Activated CD4-positive, alpha-beta T cell treated with anti-CD3 and anti-CD28 coated beads for 36 hours (primary cell): ENCODE measurements at regions not wholly inside any gene's neighbourhood (a gene's known extent, or its start where the extent isn't known, plus 50 kb on each side); places are given as distances from the start of the nearest gene placed in this dataset.
A peak's percentile ranks its signal among the peaks of the same experiment; 100 is the strongest.

Source experiments
- ATAC-seq: fragments of 200-7000 bp; cut with Tn5 transposase; one replicate; pipeline ENCODE4 v1.10.0; 2021; ENCODE audit warnings: mild to moderate bottlenecking, moderate library complexity
- CTCF ChIA-PET: fragments of 350-600 bp; sonication (Branson Sonifier 250); formaldehyde crosslinking; loops from one replicate; lab custom pipeline; 2021; ENCODE audit warnings: antibody characterized with exemption; lab: Charles Lee
- POLR2A ChIA-PET: fragments of 350-600 bp; sonication (Branson Sonifier 250); formaldehyde crosslinking; loops from one replicate; lab custom pipeline; 2021; ENCODE audit warnings: antibody characterized with exemption, inconsistent platforms; lab: Charles Lee
- DNase-seq: peaks from one replicate; pipeline ENCODE4 v3.0.0-alpha.2; 2020
- H3K27ac Mint-ChIP-seq: one replicate; pipeline ENCODE4 v1.8.0; 2021; ENCODE audit warnings: mixed read lengths
- H3K27me3 Mint-ChIP-seq: one replicate; pipeline ENCODE4 v1.8.0; 2021; ENCODE audit warnings: mixed read lengths
- H3K36me3 Mint-ChIP-seq: one replicate; pipeline ENCODE4 v1.8.0; 2021; ENCODE audit warnings: low read depth, mixed read lengths
- H3K4me1 Mint-ChIP-seq: one replicate; pipeline ENCODE4 v1.8.0; 2021; ENCODE audit warnings: mixed read lengths
- H3K4me3 Mint-ChIP-seq: one replicate; pipeline ENCODE4 v1.8.0; 2021; ENCODE audit warnings: mild to moderate bottlenecking, moderate library complexity, mixed read lengths
- H3K9me3 Mint-ChIP-seq: one replicate; pipeline ENCODE4 v1.8.0; 2021; ENCODE audit warnings: low read depth, mixed read lengths
- intact Hi-C, 2 experiments: fragments of 100-400 bp; cut with DNase I in 1 of 2; cut with micrococcal nuclease in 1 of 2; formaldehyde crosslinking; loops; one replicate each; pipeline versions ENCODE4 v1.14.2 to v1.15.1; 2022 to 2024; cut with DNase I, micrococcal nuclease

DNA sequence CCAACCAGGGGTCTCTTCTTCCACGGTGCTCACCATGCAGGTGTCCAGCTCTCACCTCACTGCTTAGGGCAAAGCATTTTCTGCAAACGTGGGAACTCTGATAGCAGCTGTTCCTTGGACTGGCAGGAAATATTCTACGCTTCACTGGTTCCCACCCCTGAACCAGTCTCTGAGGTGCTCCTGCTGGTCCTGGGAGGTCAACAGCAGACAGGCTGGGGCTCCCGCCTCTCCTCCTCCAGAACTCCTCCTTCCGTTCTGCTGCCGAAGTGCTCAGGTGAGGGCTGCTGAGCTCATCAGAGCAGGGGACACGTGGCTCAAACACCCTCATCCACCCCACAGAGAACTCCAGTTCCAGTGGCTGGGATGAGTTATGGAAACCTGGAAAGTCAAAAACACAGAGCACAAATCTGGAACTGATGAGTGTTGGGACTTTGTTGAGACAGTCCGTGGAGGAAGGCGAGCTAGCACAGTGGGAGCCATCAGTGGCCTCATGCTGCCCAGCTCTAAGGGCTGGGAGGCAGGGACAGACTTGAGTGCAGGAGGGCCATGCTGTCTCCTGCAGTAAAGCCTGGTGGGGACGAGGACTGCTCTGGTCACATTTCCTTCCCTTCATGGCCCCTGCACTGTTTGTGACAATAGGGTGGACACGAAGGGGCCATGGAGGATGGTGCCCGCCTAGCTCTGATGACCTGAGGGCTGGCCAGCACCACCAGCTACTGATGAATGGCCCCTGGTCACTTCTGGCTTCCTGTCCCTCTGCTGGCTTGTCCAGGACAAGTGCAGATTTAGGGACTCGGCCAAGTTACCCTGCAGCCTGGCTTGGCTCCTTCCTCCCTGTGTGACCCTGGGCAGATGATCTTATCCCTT lies 137.8 kb downstream of the KLF13 start:
- Mint-ChIP-seq H3K27ac (no peak overlapping the region), H3K4me1 (peaks cover 20% of the 10 kb centered on the region), H3K9me3 (no peaks in the 10 kb centered on the region), H3K36me3 (no peaks in the 10 kb centered on the region), H3K27me3 (no peaks in the 10 kb centered on the region), H3K4me3 (no peak overlapping the region)
- DNase-seq (no peak), ATAC-seq (no peak)
- intact Hi-C loops: no loop called here
- CTCF ChIA-PET: interaction anchor here (0.6 kb wide), 1 partner anchor 27 kb away, joined by 3 read pairs; no protein-coding TSS in a partner anchor
- POLR2A ChIA-PET: no interaction called here

GRCh38 chr15:31465083-31465955 lies 138.7 kb downstream of the KLF13 start:
- no peak for DNase-seq
- H3K4me1 Mint-ChIP-seq: peaks cover 15% of the 10 kb centered on the region
- no peaks in the 10 kb centered on the region for H3K27me3 Mint-ChIP-seq

DNA sequence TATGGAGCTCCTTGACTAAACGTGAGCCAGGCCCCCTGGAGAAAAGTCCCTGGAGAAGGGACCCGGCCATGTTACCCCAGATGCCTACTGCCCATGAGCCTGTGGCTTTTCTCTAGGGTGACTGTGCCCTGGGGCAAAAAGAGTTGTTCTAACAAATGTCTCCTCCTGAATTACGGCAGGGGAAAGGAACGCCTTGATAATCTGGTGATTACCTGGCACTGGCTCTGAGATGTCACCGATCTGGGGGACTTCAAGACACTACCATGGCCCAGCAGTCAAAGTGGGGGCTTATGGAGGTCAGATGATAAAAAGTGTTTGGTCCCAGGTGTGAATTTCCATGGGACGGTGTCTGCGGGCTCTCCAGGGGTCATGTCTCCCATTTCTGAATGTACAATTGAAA lies 140.7 kb downstream of the KLF13 start:
- CTCF ChIA-PET: interaction anchor here (1.5 kb wide), 1 partner anchor 12 kb away, joined by 4 read pairs; no protein-coding TSS in a partner anchor
- Mint-ChIP-seq H3K9me3 (no peaks in the 10 kb centered on the region), H3K4me1 (peaks cover 9% of the 10 kb centered on the region), H3K36me3 (no peaks in the 10 kb centered on the region), H3K4me3 (no peak overlapping the region), H3K27ac (no peak overlapping the region), H3K27me3 (no peaks in the 10 kb centered on the region)
- DNase-seq: no peak
- intact Hi-C loops: no loop called here
- ATAC-seq: no peak
- POLR2A ChIA-PET: no interaction called here

More at GRCh38 chr15:31465083-31465955, 138.7 kb downstream of the KLF13 start:
- no peak overlapping the region for H3K4me3 Mint-ChIP-seq
- H3K27ac Mint-ChIP-seq: no peak overlapping the region
- no peaks in the 10 kb centered on the region for H3K36me3 Mint-ChIP-seq
- no peaks in the 10 kb centered on the region for H3K9me3 Mint-ChIP-seq
- CTCF ChIA-PET: interaction anchor here (1.0 kb wide), 1 partner anchor 26 kb away, joined by 3 read pairs; no protein-coding TSS in a partner anchor
- ATAC-seq: no peak
- POLR2A ChIA-PET: no interaction called here
- intact Hi-C loops: no loop called here

DNA sequence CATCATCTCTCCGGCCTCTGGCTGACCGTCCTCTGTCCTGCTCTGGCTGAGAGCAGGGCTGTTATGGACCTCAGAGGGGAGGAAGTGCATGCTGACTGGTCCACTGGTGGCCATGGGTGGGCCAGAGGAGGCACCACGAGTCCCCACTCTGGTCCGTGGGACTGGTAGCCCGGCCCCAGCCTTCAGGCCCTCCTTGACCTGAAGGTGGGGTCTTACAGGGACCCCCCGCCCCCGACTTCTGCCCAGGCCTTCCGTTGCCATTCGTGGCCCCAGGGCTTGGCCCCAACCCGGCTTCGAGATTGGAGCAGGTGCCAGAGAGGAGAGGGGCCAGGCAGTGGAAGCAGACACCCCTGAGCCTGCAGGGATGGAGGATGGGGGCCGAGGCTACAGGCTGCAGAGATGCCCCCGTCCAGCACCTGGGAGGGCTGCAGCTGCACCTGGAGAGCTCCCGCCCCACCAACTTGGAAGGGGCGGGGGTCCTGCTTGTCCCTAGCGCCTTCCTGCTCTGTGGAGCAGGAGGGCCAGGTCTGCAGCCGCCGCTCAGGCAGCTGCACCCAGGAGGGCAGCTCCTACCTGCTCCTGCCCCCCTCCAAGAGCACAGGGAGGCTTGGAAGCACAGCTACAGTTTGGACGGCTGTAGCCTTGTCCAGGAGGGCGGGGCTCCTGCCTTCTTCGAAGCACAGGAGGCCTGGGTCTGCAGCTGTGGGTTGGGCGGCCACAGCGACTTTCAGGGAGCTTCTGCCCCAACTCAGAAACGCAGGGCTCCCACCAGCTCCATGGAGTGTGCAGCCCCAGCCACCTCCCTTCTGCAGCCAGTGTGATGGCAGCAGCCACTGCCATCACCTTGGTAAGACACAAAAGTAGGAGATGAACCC lies 142.5 kb downstream of the KLF13 start:
- DNase-seq: no peak
- no peak for ATAC-seq
- Mint-ChIP-seq H3K4me3 (no peak overlapping the region), H3K4me1 (peaks cover 27% of the 10 kb centered on the region), H3K36me3 (peaks cover 3% of the 10 kb centered on the region), H3K27ac (no peak overlapping the region), H3K27me3 (no peaks in the 10 kb centered on the region), H3K9me3 (no peaks in the 10 kb centered on the region)
- intact Hi-C loops: no loop called here
- ChIA-PET CTCF (interaction anchor here (0.6 kb wide), 2 partner anchors 14 to 370 kb away, joined by 3 read pairs; no protein-coding TSS in a partner anchor), POLR2A (interaction anchor here (0.6 kb wide), 1 partner anchor 271 kb away, joined by 3 read pairs; no protein-coding TSS in a partner anchor)

- intact Hi-C loops: no loop called here
- POLR2A ChIA-PET: interaction anchor here (0.6 kb wide), 1 partner anchor 272 kb away, joined by 3 read pairs; no protein-coding TSS in a partner anchor
- no peak overlapping the region for H3K4me3 Mint-ChIP-seq
Observed at GRCh38 chr15:31469786-31470525, 143.3 kb downstream of the KLF13 start.

GRCh38 chr15:31470756-31471155 lies 144.1 kb downstream of the KLF13 start:
- intact Hi-C loops: no loop called here
- Mint-ChIP-seq H3K4me3 (no peak overlapping the region), H3K4me1 (peaks cover 39% of the 10 kb centered on the region), H3K36me3 (peaks cover 10% of the 10 kb centered on the region), H3K27ac (no peak overlapping the region), H3K9me3 (peaks cover 6% of the 10 kb centered on the region), H3K27me3 (no peaks in the 10 kb centered on the region)
- no peak for DNase-seq
- POLR2A ChIA-PET: no interaction called here
- no peak for ATAC-seq
- CTCF ChIA-PET: no interaction called here

More at GRCh38 chr15:31469786-31470525, 143.3 kb downstream of the KLF13 start:
- ATAC-seq (no peak), DNase-seq (no peak)
- H3K36me3 Mint-ChIP-seq: peaks cover 8% of the 10 kb centered on the region
- peaks cover 4% of the 10 kb centered on the region for H3K9me3 Mint-ChIP-seq
- peak overlapping the region; percentile 42 for H3K27ac Mint-ChIP-seq
- no peaks in the 10 kb centered on the region for H3K27me3 Mint-ChIP-seq
- H3K4me1 Mint-ChIP-seq: peaks cover 33% of the 10 kb centered on the region
- CTCF ChIA-PET: interaction anchor here (0.6 to 0.7 kb wide), 3 partner anchors 13 to 338 kb away, joined by 3 read pairs; no protein-coding TSS in a partner anchor

DNA sequence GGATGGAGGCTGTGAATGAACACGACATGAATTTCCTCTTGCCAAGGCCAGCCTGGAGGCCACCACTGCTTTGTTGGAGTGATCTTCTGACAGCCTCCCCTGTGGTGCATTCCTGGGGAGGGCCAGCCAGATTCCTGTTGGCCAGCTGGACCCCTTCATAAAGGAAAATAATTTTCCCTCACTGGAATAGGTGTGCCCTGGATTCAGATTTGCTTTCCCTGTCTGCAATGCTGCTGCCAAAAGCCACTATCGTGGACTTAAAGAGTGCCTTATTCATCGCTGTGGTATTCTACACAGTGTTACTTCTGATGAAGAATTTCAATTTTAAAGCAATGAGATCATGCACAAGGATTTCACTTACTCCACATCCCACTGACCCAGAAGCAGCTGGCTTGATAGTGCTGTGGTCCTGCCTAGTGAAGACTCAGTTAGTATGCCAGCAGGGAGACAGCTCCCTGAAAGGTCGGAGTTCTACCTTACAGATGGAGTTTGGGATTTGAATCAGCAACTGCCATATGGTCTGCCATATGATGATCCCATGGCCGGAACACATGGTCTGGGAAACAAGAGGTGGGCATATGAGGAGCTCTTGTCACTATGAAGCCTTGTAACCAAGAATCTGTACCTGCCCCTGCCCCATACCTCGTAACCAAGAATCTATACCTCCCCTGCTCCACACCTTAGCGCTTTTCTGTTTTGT lies 145.2 kb downstream of the KLF13 start:
- ChIA-PET CTCF (interaction anchor here (1.0 to 4.7 kb wide), 5 partner anchors 18 to 145 kb away, joined by 3 to 49 read pairs (median 4); partner anchors contain the start of gene KLF13), POLR2A (interaction anchor here (1.2 to 1.7 kb wide), 3 partner anchors 13 to 37 kb away, joined by 4 to 11 read pairs (median 6); no protein-coding TSS in a partner anchor)
- peaks cover 41% of the 10 kb centered on the region for H3K4me1 Mint-ChIP-seq
- DNase-seq (no peak), ATAC-seq (no peak)
- H3K27ac Mint-ChIP-seq: no peak overlapping the region
- H3K36me3 Mint-ChIP-seq: peaks cover 10% of the 10 kb centered on the region
- peaks cover 6% of the 10 kb centered on the region for H3K9me3 Mint-ChIP-seq
- no peaks in the 10 kb centered on the region for H3K27me3 Mint-ChIP-seq
- H3K4me3 Mint-ChIP-seq: no peak overlapping the region
- intact Hi-C loops: loop anchor here in 1 of 2 experiments (1.0 kb wide), 1 partner anchor 13 kb away; no protein-coding TSS in a partner anchor

GRCh38 chr15:31472636-31473384 lies 146.2 kb downstream of the KLF13 start:
- Mint-ChIP-seq H3K4me3 (peak overlapping the region; percentile 70), H3K9me3 (peaks cover 6% of the 10 kb centered on the region), H3K27me3 (no peaks in the 10 kb centered on the region), H3K4me1 (peaks cover 41% of the 10 kb centered on the region), H3K36me3 (peaks cover 14% of the 10 kb centered on the region), H3K27ac (peak overlapping the region; percentile 95)
- ChIA-PET POLR2A (interaction anchor here (1.2 to 1.7 kb wide), 3 partner anchors 14 to 38 kb away, joined by 4 to 11 read pairs (median 6); no protein-coding TSS in a partner anchor), CTCF (interaction anchor here (0.6 to 4.7 kb wide), 14 partner anchors 9 to 266 kb away, joined by 3 to 49 read pairs (median 4); partner anchors contain the start of gene KLF13)
- DNase-seq (peak; percentile 74), ATAC-seq (peak; percentile 93)
- intact Hi-C loops: loop anchor here (1.0 kb wide), 3 partner anchors 10 to 38 kb away; no protein-coding TSS in a partner anchor
